Parathyroid adenoma (tissue), 2 donors: ENCODE measurements at regions not wholly inside any gene's neighbourhood (a gene's known extent, or its start where the extent isn't known, plus 50 kb on each side); places are given as distances from the start of the nearest gene placed in this dataset.

ENCODE experiments used
- H2AFZ ChIP-seq: fragments of 300-600 bp; sonication (generic); one replicate; pipeline ENCODE4 v1.7.0; 2017; ENCODE audit warnings: antibody characterized with exemption, mild to moderate bottlenecking
- H3K27ac ChIP-seq: fragments of 300-600 bp; sonication (generic); one replicate; pipeline ENCODE4 v1.7.0; 2017
- H3K27me3 ChIP-seq: fragments of 300-600 bp; sonication (generic); one replicate; pipeline ENCODE4 v1.7.0; 2017; ENCODE audit warnings: low read length; ENCODE audit not compliant: control insufficient read depth, insufficient read depth
- H3K36me3 ChIP-seq: fragments of 300-600 bp; sonication (generic); one replicate; pipeline ENCODE4 v1.7.0; 2017; ENCODE audit warnings: low read length; ENCODE audit not compliant: control insufficient read depth, insufficient read depth
- H3K4me1 ChIP-seq: fragments of 300-600 bp; sonication (generic); one replicate; pipeline ENCODE4 v1.7.0; 2017; ENCODE audit warnings: control low read depth
- H3K4me2 ChIP-seq: fragments of 300-600 bp; sonication (generic); one replicate; pipeline ENCODE4 v1.7.0; 2017; ENCODE audit warnings: low read length
- H3K4me3 ChIP-seq: fragments of 300-600 bp; sonication (generic); one replicate; pipeline ENCODE4 v1.7.0; 2017; ENCODE audit warnings: low read depth, low read length
- H3K79me2 ChIP-seq: fragments of 300-600 bp; sonication (generic); one replicate; pipeline ENCODE4 v1.7.0; 2017; ENCODE audit warnings: control low read depth
- H3K9ac ChIP-seq: fragments of 300-600 bp; sonication (generic); one replicate; pipeline ENCODE4 v1.7.0; 2017; ENCODE audit warnings: mild to moderate bottlenecking
- H3K9me3 ChIP-seq: fragments of 300-600 bp; sonication (generic); one replicate; pipeline ENCODE4 v1.7.0; 2017; ENCODE audit warnings: low read length; ENCODE audit not compliant: control insufficient read depth
- TF ChIP-seq, protein P1 (sequence below): fragments of 300-600 bp; sonication (generic); IDR thresholded peaks from one replicate; pipeline ENCODE4 v1.7.0; 2017; ENCODE audit warnings: antibody characterized with exemption, mild to moderate bottlenecking
- donor health status: primary hyperparathyroidism.

DNA sequence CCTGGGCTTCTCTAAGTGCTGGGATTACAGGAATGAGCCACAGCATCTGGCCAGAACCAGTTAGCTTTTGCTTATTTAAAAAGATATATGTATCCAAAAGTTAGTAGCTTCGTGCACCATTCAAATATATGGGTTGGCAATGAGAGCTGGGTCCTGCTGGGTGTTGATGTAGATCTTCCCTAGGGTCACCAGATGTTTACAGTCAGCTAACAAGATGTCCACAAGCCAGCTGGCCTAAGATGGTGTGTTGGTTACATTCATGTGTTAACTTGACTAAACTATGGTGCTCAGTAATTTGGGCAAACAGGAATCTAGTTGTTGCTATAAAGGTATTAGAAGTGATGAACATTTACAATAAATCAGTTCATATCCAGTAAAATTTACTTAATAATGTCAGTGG is 948.6 kb upstream of the EDIL3 start:
- H3K36me3 ChIP-seq, result no peaks in the 10 kb centered on the region
- no peaks in the 10 kb centered on the region for H3K4me1 ChIP-seq
- H3K79me2 ChIP-seq, result no peaks in the 10 kb centered on the region
- H2AFZ ChIP-seq, result no peak overlapping the region
- TF ChIP-seq, protein P1, sequence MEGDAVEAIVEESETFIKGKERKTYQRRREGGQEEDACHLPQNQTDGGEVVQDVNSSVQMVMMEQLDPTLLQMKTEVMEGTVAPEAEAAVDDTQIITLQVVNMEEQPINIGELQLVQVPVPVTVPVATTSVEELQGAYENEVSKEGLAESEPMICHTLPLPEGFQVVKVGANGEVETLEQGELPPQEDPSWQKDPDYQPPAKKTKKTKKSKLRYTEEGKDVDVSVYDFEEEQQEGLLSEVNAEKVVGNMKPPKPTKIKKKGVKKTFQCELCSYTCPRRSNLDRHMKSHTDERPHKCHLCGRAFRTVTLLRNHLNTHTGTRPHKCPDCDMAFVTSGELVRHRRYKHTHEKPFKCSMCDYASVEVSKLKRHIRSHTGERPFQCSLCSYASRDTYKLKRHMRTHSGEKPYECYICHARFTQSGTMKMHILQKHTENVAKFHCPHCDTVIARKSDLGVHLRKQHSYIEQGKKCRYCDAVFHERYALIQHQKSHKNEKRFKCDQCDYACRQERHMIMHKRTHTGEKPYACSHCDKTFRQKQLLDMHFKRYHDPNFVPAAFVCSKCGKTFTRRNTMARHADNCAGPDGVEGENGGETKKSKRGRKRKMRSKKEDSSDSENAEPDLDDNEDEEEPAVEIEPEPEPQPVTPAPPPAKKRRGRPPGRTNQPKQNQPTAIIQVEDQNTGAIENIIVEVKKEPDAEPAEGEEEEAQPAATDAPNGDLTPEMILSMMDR, result no peak
- no peaks in the 10 kb centered on the region for H3K27me3 ChIP-seq
- no peak overlapping the region for H3K4me3 ChIP-seq
- no peaks in the 10 kb centered on the region for H3K9me3 ChIP-seq
- H3K9ac ChIP-seq, result no peak overlapping the region
- H3K27ac ChIP-seq, result no peak overlapping the region
- H3K4me2 ChIP-seq, result no peak overlapping the region

DNA sequence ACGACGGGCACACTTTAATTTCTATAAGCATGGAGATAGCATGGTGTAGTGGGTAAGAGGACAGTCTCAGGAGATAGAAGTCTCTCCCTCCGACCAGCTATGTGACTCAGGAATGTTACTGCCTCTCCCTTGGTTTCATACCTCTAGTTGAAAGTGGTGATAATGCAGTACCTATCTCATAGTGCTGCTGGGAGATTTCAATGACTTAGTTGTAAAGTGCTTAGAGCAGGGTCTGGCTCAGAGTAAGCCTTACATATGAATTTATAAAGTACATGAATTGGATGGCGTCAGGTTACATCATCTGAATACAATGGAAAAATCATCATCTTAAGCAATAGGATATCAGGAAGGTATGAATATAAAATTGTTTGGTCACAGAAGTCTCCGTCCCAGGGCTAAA is 952.8 kb upstream of the EDIL3 start:
- Histone ChIP-seq H3K9ac (no peak overlapping the region), H3K27me3 (no peaks in the 10 kb centered on the region), H3K4me3 (no peak overlapping the region), H2AFZ (no peak overlapping the region), H3K9me3 (no peaks in the 10 kb centered on the region), H3K4me2 (no peak overlapping the region), H3K4me1 (no peaks in the 10 kb centered on the region), H3K79me2 (no peaks in the 10 kb centered on the region), H3K36me3 (no peaks in the 10 kb centered on the region), H3K27ac (no peak overlapping the region)
- TF ChIP-seq, protein P1, result no peak

DNA sequence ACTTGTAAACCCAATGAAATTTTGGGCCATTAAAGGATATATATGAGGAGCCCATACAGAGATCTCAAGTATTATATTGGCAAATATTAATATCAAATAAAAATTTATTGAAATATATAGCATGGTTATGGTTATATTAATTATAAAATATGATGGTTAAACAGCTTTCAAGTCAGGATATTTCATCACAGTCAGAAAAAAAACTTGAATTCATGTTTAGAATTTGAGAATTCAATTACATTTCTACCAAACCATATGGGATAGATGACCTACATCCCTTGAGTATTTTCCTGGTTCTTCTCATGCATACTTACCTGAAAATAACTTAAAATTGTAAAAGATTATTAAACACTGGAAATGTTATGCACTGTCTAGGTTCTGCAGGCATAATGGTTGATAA is 956.1 kb upstream of the EDIL3 start:
- Histone ChIP-seq H3K4me1 (no peaks in the 10 kb centered on the region), H3K4me3 (no peak overlapping the region), H3K79me2 (no peaks in the 10 kb centered on the region), H3K27me3 (no peaks in the 10 kb centered on the region), H3K9ac (no peak overlapping the region), H3K4me2 (no peak overlapping the region), H3K9me3 (no peaks in the 10 kb centered on the region), H2AFZ (no peak overlapping the region), H3K36me3 (no peaks in the 10 kb centered on the region), H3K27ac (no peak overlapping the region)
- TF ChIP-seq, protein P1, result no peak

DNA sequence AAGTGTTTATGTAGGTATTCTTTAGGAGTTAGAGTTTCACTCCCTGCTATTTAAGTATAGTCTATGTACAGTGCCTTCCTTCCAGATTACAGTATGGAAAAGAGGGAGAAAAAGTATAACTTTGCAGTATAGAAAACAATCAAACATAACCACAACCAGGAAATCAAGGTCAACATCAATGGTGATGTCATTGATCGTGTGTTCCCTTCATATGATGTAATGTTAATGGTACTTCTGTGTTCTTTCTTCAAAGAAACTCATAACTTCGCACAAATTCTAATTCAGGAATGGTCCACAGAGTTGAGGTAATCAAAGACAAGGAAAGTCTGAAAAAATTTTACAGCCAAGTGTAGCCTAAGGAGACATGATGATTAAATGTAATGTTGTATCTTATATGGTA is 961.1 kb upstream of the EDIL3 start:
- no peak overlapping the region for H3K4me2 ChIP-seq
- H3K4me1 ChIP-seq, result no peaks in the 10 kb centered on the region
- H3K27ac ChIP-seq, result no peak overlapping the region
- no peaks in the 10 kb centered on the region for H3K36me3 ChIP-seq
- no peak overlapping the region for H3K9ac ChIP-seq
- H2AFZ ChIP-seq, result no peak overlapping the region
- TF ChIP-seq, protein P1, result no peak
- no peaks in the 10 kb centered on the region for H3K79me2 ChIP-seq
- H3K27me3 ChIP-seq, result no peaks in the 10 kb centered on the region
- no peaks in the 10 kb centered on the region for H3K9me3 ChIP-seq
- H3K4me3 ChIP-seq, result no peak overlapping the region

DNA sequence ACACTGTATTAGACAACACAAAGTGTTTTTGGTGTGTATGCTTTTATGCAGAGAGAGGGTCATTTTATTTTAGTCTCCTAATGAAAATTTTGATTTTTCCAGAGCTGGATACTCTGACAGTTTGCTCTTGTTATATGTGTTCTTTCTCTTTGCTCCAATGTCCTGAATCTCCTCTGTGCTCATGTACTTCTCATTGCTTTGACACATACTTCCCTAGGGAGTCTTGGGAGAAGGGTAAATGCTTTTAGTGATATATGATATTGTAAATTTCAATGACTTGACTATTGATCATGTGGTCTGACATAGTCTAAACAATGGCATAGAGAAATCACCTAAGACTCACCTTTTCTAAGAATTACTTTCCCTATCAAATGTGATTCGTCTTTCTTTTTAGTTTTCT is 972.6 kb upstream of the EDIL3 start:
- no peaks in the 10 kb centered on the region for H3K79me2 ChIP-seq
- no peak overlapping the region for H2AFZ ChIP-seq
- no peak overlapping the region for H3K4me3 ChIP-seq
- H3K27ac ChIP-seq, result no peak overlapping the region
- H3K4me1 ChIP-seq, result no peaks in the 10 kb centered on the region
- TF ChIP-seq, protein P1, result no peak
- no peak overlapping the region for H3K9ac ChIP-seq
- no peak overlapping the region for H3K4me2 ChIP-seq
- H3K36me3 ChIP-seq, result no peaks in the 10 kb centered on the region
- no peaks in the 10 kb centered on the region for H3K27me3 ChIP-seq
- no peaks in the 10 kb centered on the region for H3K9me3 ChIP-seq
